NCI-H1105 treated with DMSO at 0.1 percent for 48 hours (cell line): ENCODE measurements at regions not wholly inside any gene's neighbourhood (a gene's known extent, or its start where the extent isn't known, plus 50 kb on each side); places are given as distances from the start of the nearest gene placed in this dataset.
"Not testable (repeated sequence)": the region's sequence is repeated elsewhere in the genome, so short reads cannot be mapped to it uniquely, and the experiment has no call there.

Source experiments
- DNase-seq: peaks from one replicate; lab custom pipeline; 2025; lab: John Stamatoyannopoulos, UW

- DNase-seq, result no peak
Measured at GRCh38 chrX:69062493-69062892, 102.8 kb downstream of the PJA1 start.

GRCh38 chrX:69060631-69061408 lies 104.4 kb downstream of the PJA1 start:
- peak; percentile 7 for DNase-seq

- DNase-seq, result no peak
Measured at GRCh38 chrX:69055193-69055592, 110.1 kb downstream of the PJA1 start.

GRCh38 chrX:69054497-69054896 lies 110.8 kb downstream of the PJA1 start:
- DNase-seq, result not testable (repeated sequence)

GRCh38 chrX:69051901-69052300 lies 113.4 kb downstream of the PJA1 start:
- DNase-seq, result no peak

- no peak for DNase-seq
Measured at GRCh38 chrX:69050051-69050765, 115.0 kb downstream of the PJA1 start.

GRCh38 chrX:69046996-69047490 lies 118.2 kb downstream of the PJA1 start:
- no peak for DNase-seq

GRCh38 chrX:69045616-69046345 lies 119.5 kb downstream of the PJA1 start:
- no peak for DNase-seq

- no peak for DNase-seq
Measured at GRCh38 chrX:69038816-69039215, 126.4 kb downstream of the PJA1 start.

- no peak for DNase-seq
Measured at GRCh38 chrX:69038188-69038587, 127.1 kb downstream of the PJA1 start.

- DNase-seq, result no peak
Measured at GRCh38 chrX:69037786-69038185, 127.5 kb downstream of the PJA1 start.

GRCh38 chrX:69036674-69037573 lies 128.3 kb downstream of the PJA1 start:
- DNase-seq, result no peak

GRCh38 chrX:69034451-69034850 lies 130.8 kb downstream of the PJA1 start:
- no peak for DNase-seq

- DNase-seq, result no peak
Measured at GRCh38 chrX:69033936-69034335, 131.3 kb downstream of the PJA1 start.

GRCh38 chrX:69032601-69033000 lies 132.7 kb downstream of the PJA1 start:
- DNase-seq, result no peak

- no peak for DNase-seq
Measured at GRCh38 chrX:69031971-69032391, 133.3 kb downstream of the PJA1 start.

- no peak for DNase-seq
Measured at GRCh38 chrX:69031181-69031580, 134.1 kb downstream of the PJA1 start.

- no peak for DNase-seq
Measured at GRCh38 chrX:69029771-69030170, 135.5 kb downstream of the PJA1 start.

GRCh38 chrX:69028761-69029120 lies 136.5 kb downstream of the PJA1 start:
- no peak for DNase-seq

- no peak for DNase-seq
Measured at GRCh38 chrX:69028006-69028760, 137.1 kb downstream of the PJA1 start.
